DND-41 (cell line): ENCODE measurements at regions not wholly inside any gene's neighbourhood (a gene's known extent, or its start where the extent isn't known, plus 50 kb on each side); places are given as distances from the start of the nearest gene placed in this dataset.

Source experiments
- CTCF ChIP-seq: IDR thresholded peaks from 2 replicates; pipeline ENCODE4 v1.5.1; 2012; ENCODE audit warnings: borderline replicate concordance, low read length, moderate library complexity, mild to moderate bottlenecking; ENCODE audit not compliant: poor library complexity, severe bottlenecking; ENCODE audit errors: extremely low read depth
- EZH2 ChIP-seq: IDR thresholded peaks from 3 replicates; pipeline ENCODE4 v1.6.1; 2012; ENCODE audit warnings: borderline replicate concordance, low read depth, mild to moderate bottlenecking, moderate library complexity, low read length, inconsistent platforms; ENCODE audit not compliant: severe bottlenecking

- TF ChIP-seq CTCF (no peak), EZH2 (no peak)
Observed at GRCh38 chr5:62731022-62731421, 152.4 kb downstream of the LRRC70 start.
